Tongue (tissue), 1 donor: ENCODE measurements at regions not wholly inside any gene's neighbourhood (a gene's known extent, or its start where the extent isn't known, plus 50 kb on each side); places are given as distances from the start of the nearest gene placed in this dataset.
"Not testable (repeated sequence)": the region's sequence is repeated elsewhere in the genome, so short reads cannot be mapped to it uniquely, and the experiment has no call there.

Experiments used
- DNase-seq: peaks from one replicate; pipeline ENCODE4 v3.0.0-alpha.2; 2015

DNA sequence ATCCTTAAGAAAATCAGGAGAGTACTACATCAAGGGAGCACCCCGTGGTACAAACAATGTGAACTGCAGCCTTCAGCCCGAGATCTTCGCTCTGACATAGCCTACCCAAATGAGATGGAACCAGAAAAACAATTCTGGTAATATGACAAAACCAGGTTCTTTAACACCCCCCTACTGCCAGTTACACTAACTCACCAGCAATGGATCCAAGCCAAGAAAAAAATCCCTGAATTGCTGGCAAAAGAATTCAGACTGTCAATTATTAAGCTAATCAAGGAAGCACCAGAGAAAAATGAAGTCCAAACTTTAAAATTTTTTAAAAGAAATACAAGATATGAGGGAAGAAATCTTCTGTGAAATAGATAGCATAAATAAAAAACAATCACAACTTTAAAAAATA, 101.7 kb upstream of the KLF8 start:
- DNase-seq = no peak

- not testable (repeated sequence) for DNase-seq
Observed at GRCh38 chrX:56164135-56164534, 68.0 kb upstream of the KLF8 start.
